ENCODE measurements at regions not wholly inside any gene's neighbourhood (a gene's known extent, or its start where the extent isn't known, plus 50 kb on each side); places are given as distances from the start of the nearest gene placed in this dataset.

DNA sequence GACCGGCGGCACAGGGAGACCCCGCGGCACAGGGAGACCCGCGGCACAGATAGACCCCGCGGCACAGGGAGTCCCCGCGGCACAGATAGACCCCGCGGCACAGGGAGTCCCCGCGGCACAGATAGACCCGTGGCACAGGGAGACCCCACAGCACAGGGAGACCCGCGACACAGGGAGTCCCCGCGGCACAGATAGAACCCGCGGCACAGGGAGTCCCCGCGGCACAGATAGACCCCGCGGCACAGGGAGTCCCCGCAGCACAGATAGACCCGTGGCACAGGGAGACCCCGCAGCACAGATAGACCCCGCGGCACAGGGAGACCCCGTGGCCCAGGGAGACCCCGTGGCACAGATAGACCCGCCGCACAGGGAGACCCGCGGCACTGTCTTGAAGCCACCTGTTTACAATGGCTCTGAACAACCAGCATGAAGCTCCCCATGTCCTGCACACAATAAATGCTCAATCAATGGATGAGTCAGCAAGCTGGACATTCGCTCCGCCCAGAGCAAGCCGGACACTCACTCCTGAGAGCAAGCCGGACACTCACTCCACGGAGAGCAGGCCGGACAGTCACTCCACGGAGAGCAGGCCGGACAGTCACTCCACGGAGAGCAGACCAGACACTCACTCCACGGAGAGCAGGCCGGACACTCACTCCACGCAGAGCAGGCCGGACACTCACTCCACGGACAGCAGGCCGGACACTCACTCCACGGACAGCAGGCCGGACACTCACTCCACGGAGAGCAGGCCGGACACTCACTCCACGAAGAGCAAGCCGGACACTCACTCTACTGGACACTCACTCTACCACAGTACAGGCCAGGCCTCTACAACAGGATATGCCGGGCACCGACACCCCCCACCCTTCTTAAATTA is 121.9 kb downstream of the RFLNA start:
- TF ChIP-seq, protein P1, sequence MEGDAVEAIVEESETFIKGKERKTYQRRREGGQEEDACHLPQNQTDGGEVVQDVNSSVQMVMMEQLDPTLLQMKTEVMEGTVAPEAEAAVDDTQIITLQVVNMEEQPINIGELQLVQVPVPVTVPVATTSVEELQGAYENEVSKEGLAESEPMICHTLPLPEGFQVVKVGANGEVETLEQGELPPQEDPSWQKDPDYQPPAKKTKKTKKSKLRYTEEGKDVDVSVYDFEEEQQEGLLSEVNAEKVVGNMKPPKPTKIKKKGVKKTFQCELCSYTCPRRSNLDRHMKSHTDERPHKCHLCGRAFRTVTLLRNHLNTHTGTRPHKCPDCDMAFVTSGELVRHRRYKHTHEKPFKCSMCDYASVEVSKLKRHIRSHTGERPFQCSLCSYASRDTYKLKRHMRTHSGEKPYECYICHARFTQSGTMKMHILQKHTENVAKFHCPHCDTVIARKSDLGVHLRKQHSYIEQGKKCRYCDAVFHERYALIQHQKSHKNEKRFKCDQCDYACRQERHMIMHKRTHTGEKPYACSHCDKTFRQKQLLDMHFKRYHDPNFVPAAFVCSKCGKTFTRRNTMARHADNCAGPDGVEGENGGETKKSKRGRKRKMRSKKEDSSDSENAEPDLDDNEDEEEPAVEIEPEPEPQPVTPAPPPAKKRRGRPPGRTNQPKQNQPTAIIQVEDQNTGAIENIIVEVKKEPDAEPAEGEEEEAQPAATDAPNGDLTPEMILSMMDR (IDR thresholded peaks at IDR 0.05) = no peak
- TF ChIP-seq, protein P2, sequence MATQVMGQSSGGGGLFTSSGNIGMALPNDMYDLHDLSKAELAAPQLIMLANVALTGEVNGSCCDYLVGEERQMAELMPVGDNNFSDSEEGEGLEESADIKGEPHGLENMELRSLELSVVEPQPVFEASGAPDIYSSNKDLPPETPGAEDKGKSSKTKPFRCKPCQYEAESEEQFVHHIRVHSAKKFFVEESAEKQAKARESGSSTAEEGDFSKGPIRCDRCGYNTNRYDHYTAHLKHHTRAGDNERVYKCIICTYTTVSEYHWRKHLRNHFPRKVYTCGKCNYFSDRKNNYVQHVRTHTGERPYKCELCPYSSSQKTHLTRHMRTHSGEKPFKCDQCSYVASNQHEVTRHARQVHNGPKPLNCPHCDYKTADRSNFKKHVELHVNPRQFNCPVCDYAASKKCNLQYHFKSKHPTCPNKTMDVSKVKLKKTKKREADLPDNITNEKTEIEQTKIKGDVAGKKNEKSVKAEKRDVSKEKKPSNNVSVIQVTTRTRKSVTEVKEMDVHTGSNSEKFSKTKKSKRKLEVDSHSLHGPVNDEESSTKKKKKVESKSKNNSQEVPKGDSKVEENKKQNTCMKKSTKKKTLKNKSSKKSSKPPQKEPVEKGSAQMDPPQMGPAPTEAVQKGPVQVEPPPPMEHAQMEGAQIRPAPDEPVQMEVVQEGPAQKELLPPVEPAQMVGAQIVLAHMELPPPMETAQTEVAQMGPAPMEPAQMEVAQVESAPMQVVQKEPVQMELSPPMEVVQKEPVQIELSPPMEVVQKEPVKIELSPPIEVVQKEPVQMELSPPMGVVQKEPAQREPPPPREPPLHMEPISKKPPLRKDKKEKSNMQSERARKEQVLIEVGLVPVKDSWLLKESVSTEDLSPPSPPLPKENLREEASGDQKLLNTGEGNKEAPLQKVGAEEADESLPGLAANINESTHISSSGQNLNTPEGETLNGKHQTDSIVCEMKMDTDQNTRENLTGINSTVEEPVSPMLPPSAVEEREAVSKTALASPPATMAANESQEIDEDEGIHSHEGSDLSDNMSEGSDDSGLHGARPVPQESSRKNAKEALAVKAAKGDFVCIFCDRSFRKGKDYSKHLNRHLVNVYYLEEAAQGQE (IDR thresholded peaks at IDR 0.05; ENCODE audit: insufficient read depth in 1 of 2, low read depth in 2 of 2, low read length in 1 of 2) = no peak
- TF ChIP-seq TCF7L2 (IDR thresholded peaks at IDR 0.05; ENCODE audit: low read depth, low read length) (no peak), SIN3A (IDR thresholded peaks at IDR 0.05; ENCODE audit: borderline replicate concordance, insufficient read depth, low read depth, low read length) (no peak)

All from Panc1 (cell line).